Testis (tissue), 2 donors: ENCODE measurements at regions not wholly inside any gene's neighbourhood (a gene's known extent, or its start where the extent isn't known, plus 50 kb on each side); places are given as distances from the start of the nearest gene placed in this dataset.

Experiments
- POLR2A ChIP-seq: fragments of 450-650 bp; IDR thresholded peaks from one replicate; pipeline ENCODE4 v1.6.1; 2017; ENCODE audit warnings: antibody characterized with exemption, mild to moderate bottlenecking, moderate library complexity
- TF ChIP-seq, protein P1 (sequence below), 3 experiments: fragments of 450-650 bp in 2 of 3; fragments of 200-600 bp in 1 of 3; sonication (generic) in 1 of 3; IDR thresholded peaks; one replicate each; pipeline ENCODE4 v1.5.1; 2016 to 2019; ENCODE audit warnings: antibody characterized with exemption in 3 of 3, mild to moderate bottlenecking in 2 of 3, moderate library complexity in 1 of 3

DNA sequence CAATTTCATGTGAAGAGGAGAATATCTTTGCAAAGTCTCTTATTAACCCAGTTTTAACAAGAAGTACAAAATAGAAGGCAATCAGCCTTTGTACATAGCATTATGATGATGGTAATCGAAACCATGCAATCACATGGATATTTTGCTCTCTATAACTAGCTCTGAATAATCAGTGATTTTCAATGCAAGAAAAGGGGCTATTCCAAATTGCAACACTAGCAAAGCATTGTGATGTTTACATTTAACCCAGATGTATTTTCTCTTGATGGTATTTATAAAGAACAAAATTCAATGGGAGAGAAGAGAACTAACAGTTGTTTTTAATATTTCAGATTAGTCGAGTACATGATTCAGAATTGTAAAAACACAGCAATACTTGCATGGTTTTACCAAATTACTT, 437.5 kb upstream of the DMAC1 start:
- TF ChIP-seq, protein P1, sequence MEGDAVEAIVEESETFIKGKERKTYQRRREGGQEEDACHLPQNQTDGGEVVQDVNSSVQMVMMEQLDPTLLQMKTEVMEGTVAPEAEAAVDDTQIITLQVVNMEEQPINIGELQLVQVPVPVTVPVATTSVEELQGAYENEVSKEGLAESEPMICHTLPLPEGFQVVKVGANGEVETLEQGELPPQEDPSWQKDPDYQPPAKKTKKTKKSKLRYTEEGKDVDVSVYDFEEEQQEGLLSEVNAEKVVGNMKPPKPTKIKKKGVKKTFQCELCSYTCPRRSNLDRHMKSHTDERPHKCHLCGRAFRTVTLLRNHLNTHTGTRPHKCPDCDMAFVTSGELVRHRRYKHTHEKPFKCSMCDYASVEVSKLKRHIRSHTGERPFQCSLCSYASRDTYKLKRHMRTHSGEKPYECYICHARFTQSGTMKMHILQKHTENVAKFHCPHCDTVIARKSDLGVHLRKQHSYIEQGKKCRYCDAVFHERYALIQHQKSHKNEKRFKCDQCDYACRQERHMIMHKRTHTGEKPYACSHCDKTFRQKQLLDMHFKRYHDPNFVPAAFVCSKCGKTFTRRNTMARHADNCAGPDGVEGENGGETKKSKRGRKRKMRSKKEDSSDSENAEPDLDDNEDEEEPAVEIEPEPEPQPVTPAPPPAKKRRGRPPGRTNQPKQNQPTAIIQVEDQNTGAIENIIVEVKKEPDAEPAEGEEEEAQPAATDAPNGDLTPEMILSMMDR (IDR thresholded peaks at IDR 0.05), result no peak
- no peak for TF ChIP-seq POLR2A
